GM23248 (cell line): ENCODE measurements at regions not wholly inside any gene's neighbourhood (a gene's known extent, or its start where the extent isn't known, plus 50 kb on each side); places are given as distances from the start of the nearest gene placed in this dataset.

ENCODE experiments used
- DNase-seq: peaks from one replicate; pipeline ENCODE4 v3.0.0-alpha.2; 2015
- H2AFZ ChIP-seq: fragments of 200-600 bp; sonication (generic); 2 replicates; pipeline ENCODE4 v1.6.1; 2016; ENCODE audit warnings: antibody characterized with exemption
- H3F3A ChIP-seq: fragments of 200-600 bp; sonication (generic); 2 replicates; pipeline ENCODE4 v1.6.1; 2016; ENCODE audit warnings: mild to moderate bottlenecking, antibody characterized with exemption, mixed run types; ENCODE audit not compliant: insufficient read depth
- H3K27ac ChIP-seq: fragments of 200-600 bp; sonication (generic); 2 replicates; pipeline ENCODE4 v1.5.1; 2016; ENCODE audit warnings: mild to moderate bottlenecking
- H3K27me3 ChIP-seq: fragments of 200-600 bp; sonication (generic); replicated peaks from 2 replicates; pipeline ENCODE4 v1.6.1; 2016; ENCODE audit warnings: mild to moderate bottlenecking; ENCODE audit not compliant: insufficient read depth
- H3K36me3 ChIP-seq: fragments of 200-600 bp; sonication (generic); 2 replicates; pipeline ENCODE4 v1.6.1; 2016; ENCODE audit warnings: low read depth, mild to moderate bottlenecking
- H3K4me1 ChIP-seq: fragments of 200-600 bp; sonication (generic); 2 replicates; pipeline ENCODE4 v1.6.1; 2016; ENCODE audit warnings: mild to moderate bottlenecking; ENCODE audit not compliant: insufficient read depth
- H3K4me2 ChIP-seq: fragments of 200-600 bp; sonication (generic); one replicate; pipeline ENCODE4 v1.6.1; 2016; ENCODE audit warnings: mild to moderate bottlenecking; ENCODE audit not compliant: unreplicated experiment
- H3K4me3 ChIP-seq: fragments of 200-600 bp; sonication (generic); 2 replicates; pipeline ENCODE4 v1.5.1; 2016; ENCODE audit warnings: mild to moderate bottlenecking
- H3K79me2 ChIP-seq: fragments of 200-600 bp; sonication (generic); 2 replicates; pipeline ENCODE4 v1.6.1; 2016; ENCODE audit warnings: mild to moderate bottlenecking; ENCODE audit not compliant: insufficient read depth
- H3K9ac ChIP-seq: fragments of 200-600 bp; sonication (generic); 2 replicates; pipeline ENCODE4 v1.6.1; 2016; ENCODE audit warnings: mild to moderate bottlenecking
- H3K9me2 ChIP-seq: fragments of 200-600 bp; sonication (generic); 2 replicates; pipeline ENCODE4 v1.6.1; 2016; ENCODE audit warnings: mixed run types, mild to moderate bottlenecking, moderate library complexity; ENCODE audit not compliant: insufficient read depth
- H3K9me3 ChIP-seq: fragments of 200-600 bp; sonication (generic); one replicate; pipeline ENCODE4 v1.6.1; 2017; ENCODE audit warnings: low read depth
- H4K20me1 ChIP-seq: fragments of 200-600 bp; sonication (generic); 2 replicates; pipeline ENCODE4 v1.6.0; 2016; ENCODE audit not compliant: insufficient read depth
- EZH2 ChIP-seq: fragments of 200-600 bp; sonication (generic); IDR thresholded peaks from 2 replicates; pipeline ENCODE4 v1.6.1; 2018; ENCODE audit warnings: antibody characterized with exemption, mild to moderate bottlenecking; ENCODE audit not compliant: insufficient read depth, poor library complexity, severe bottlenecking
- EZH2phosphoT487 ChIP-seq: fragments of 200-600 bp; sonication (generic); IDR thresholded peaks from 2 replicates; pipeline ENCODE4 v1.6.1; 2018; ENCODE audit warnings: antibody characterized with exemption, moderate library complexity, mild to moderate bottlenecking, low read depth; ENCODE audit not compliant: insufficient read depth
- WGBS, 2 experiments: methylation state at CpG; one replicate each; pipeline ENCODE4 v1.1.6; 2015 to 2017; ENCODE audit warnings: low lambda C conversion rate in 2 of 2, low coverage in 1 of 2; ENCODE audit errors: missing lambda C conversion rate in 2 of 2; 5-methylcytosine and 5-hydroxymethylcytosine counted together
- in situ Hi-C: fragments of 300-500 bp; cut with MboI; formaldehyde crosslinking; loops from 2 replicates; pipeline ENCODE4 v1.15.0; 2020

DNA sequence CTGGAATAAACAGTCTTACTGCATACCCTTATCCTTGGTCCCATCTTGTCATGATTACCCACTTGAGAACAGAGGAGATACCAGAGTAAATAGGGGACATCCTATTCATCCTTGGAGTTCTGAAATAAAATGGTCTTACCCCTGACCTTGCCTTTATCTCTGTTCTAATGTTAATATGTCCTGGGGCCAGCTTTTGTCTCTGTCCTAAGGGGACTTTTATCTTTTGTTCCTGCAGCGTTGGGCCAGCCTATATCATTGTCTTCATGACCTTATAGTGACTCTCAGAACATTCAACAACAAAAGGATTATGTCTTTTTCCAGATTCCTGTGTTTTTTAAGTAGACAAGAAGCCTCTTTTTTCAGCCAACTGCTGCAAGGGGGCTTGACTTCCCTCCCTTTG, 1057.5 kb downstream of the LRFN5 start:
- in situ Hi-C loops: no loop called here
- Histone ChIP-seq H3K36me3 (no peaks in the 10 kb centered on the region), H3K79me2 (no peaks in the 10 kb centered on the region), H3K4me2 (no peak overlapping the region), H3K27ac (no peak overlapping the region), H3K27me3 (no peaks in the 10 kb centered on the region), H3K4me3 (no peak overlapping the region), H3K4me1 (no peaks in the 10 kb centered on the region), H3F3A (no peaks in the 10 kb centered on the region), H3K9me3 (no peaks in the 10 kb centered on the region), H2AFZ (no peak overlapping the region), H3K9ac (no peak overlapping the region), H4K20me1 (no peaks in the 10 kb centered on the region), H3K9me2 (no peaks in the 10 kb centered on the region)
- WGBS, 2 experiments: 8 to 13% methylated on average over 1 of the region's 1 CpG
- no peak for DNase-seq
- TF ChIP-seq EZH2phosphoT487: no peak
- no peak for TF ChIP-seq EZH2

GRCh38 chr14:42654707-42655106, 1048.0 kb downstream of the LRFN5 start:
- in situ Hi-C loops: no loop called here
- H2AFZ ChIP-seq: no peak overlapping the region
- TF ChIP-seq EZH2 (no peak), EZH2phosphoT487 (no peak)

GRCh38 chr14:42642787-42643186, 1036.1 kb downstream of the LRFN5 start:
- no peak for DNase-seq
- Histone ChIP-seq H2AFZ (no peak overlapping the region), H3K27ac (no peak overlapping the region), H3K79me2 (no peaks in the 10 kb centered on the region), H4K20me1 (no peaks in the 10 kb centered on the region), H3K9me3 (no peaks in the 10 kb centered on the region), H3F3A (no peaks in the 10 kb centered on the region), H3K4me1 (no peaks in the 10 kb centered on the region), H3K27me3 (no peaks in the 10 kb centered on the region), H3K36me3 (no peaks in the 10 kb centered on the region), H3K4me2 (no peak overlapping the region), H3K9ac (no peak overlapping the region), H3K9me2 (no peaks in the 10 kb centered on the region), H3K4me3 (no peak overlapping the region)
- in situ Hi-C loops: no loop called here
- WGBS, 2 experiments: 29 to 39% methylated on average over 3 of the region's 3 CpGs
- no peak for TF ChIP-seq EZH2phosphoT487
- no peak for TF ChIP-seq EZH2

More at GRCh38 chr14:42654707-42655106, 1048.0 kb downstream of the LRFN5 start:
- Histone ChIP-seq H3K4me3 (no peak overlapping the region), H4K20me1 (no peaks in the 10 kb centered on the region), H3K9me3 (no peaks in the 10 kb centered on the region), H3K27ac (no peak overlapping the region), H3K27me3 (no peaks in the 10 kb centered on the region), H3K79me2 (no peaks in the 10 kb centered on the region), H3K4me1 (no peaks in the 10 kb centered on the region), H3K36me3 (no peaks in the 10 kb centered on the region), H3K9ac (no peak overlapping the region), H3F3A (no peaks in the 10 kb centered on the region), H3K9me2 (no peaks in the 10 kb centered on the region), H3K4me2 (no peak overlapping the region)
- DNase-seq: no peak
- WGBS, 2 experiments: 43 to 50% methylated on average over 2 of the region's 2 CpGs

DNA sequence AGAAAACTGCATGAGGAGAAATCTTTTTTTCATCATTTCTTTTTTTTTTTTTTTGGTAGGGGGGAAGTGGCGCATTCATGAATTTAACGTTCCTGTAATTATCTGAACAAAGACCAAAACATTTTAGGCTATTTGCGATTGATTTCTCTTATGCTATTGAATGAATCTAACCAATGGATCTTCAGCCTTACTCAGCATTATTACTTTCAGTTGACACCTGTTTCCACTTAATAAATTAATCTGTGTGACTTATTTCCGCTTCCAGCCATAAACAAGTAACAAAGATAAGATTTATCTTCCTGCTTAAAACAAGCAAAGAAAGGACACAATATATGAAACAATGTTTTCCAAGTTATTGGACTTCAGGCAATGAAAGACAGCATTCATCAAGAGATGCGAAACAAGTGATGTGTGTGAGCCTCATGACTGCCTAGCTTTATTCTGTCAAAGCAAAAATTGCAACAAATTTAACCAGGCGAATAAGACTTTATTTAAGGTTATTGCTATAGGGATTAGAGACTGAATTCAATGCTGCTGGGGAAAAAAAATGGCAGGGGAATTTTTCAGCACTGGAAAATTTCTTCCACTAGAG, 1026.9 kb downstream of the LRFN5 start:
- no peaks in the 10 kb centered on the region for H3K27me3 ChIP-seq
- no peak overlapping the region for H3K9ac ChIP-seq
- TF ChIP-seq EZH2phosphoT487 (no peak), EZH2 (no peak)
- no peak overlapping the region for H2AFZ ChIP-seq
- H3F3A ChIP-seq: no peaks in the 10 kb centered on the region
- H4K20me1 ChIP-seq: no peaks in the 10 kb centered on the region
- 66 to 68% methylated on average over 6 of the region's 6 CpGs for WGBS, 2 experiments
- in situ Hi-C loops: no loop called here
- H3K9me2 ChIP-seq: no peaks in the 10 kb centered on the region
- no peaks in the 10 kb centered on the region for H3K9me3 ChIP-seq
- no peak overlapping the region for H3K4me3 ChIP-seq
- no peaks in the 10 kb centered on the region for H3K79me2 ChIP-seq
- no peak overlapping the region for H3K4me2 ChIP-seq
- no peaks in the 10 kb centered on the region for H3K36me3 ChIP-seq
- no peaks in the 10 kb centered on the region for H3K4me1 ChIP-seq
- DNase-seq: no peak
- H3K27ac ChIP-seq: no peak overlapping the region

DNA sequence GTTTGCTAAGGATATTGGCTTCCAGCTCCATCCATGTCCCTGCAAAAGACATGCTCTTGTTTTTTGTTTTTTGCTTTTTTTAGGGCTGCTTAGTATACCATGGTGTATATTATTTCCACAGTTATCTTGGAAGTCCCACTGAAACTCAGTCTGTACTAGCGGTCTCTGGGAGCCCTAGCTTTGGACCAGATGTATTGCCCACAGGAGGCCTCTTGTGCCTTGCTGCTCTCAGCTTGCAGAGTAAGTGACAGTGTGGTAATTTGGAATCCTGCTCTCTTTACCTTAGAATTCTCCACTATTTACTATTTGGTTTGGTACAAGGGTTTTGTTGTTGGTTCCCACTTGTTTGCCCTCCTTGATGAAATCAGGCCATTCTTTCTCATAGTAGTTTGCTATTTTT, 1022.9 kb downstream of the LRFN5 start:
- H3K4me2 ChIP-seq: no peak overlapping the region
- in situ Hi-C loops: no loop called here

More for the DNA sequence above, 1022.9 kb downstream of the LRFN5 start:
- Histone ChIP-seq H3K9me2 (no peaks in the 10 kb centered on the region), H3K4me1 (no peaks in the 10 kb centered on the region), H2AFZ (no peak overlapping the region), H3K79me2 (no peaks in the 10 kb centered on the region), H3K27ac (no peak overlapping the region), H3K9me3 (no peaks in the 10 kb centered on the region), H4K20me1 (no peaks in the 10 kb centered on the region), H3K27me3 (no peaks in the 10 kb centered on the region), H3F3A (no peaks in the 10 kb centered on the region), H3K9ac (no peak overlapping the region), H3K36me3 (no peaks in the 10 kb centered on the region), H3K4me3 (no peak overlapping the region)
- DNase-seq: no peak
- WGBS, 2 experiments: 80 to 82% methylated on average over 1 of the region's 1 CpG
- TF ChIP-seq EZH2phosphoT487: no peak
- no peak for TF ChIP-seq EZH2
